ENCODE measurements at regions not wholly inside any gene's neighbourhood (a gene's known extent, or its start where the extent isn't known, plus 50 kb on each side); places are given as distances from the start of the nearest gene placed in this dataset.

DNA sequence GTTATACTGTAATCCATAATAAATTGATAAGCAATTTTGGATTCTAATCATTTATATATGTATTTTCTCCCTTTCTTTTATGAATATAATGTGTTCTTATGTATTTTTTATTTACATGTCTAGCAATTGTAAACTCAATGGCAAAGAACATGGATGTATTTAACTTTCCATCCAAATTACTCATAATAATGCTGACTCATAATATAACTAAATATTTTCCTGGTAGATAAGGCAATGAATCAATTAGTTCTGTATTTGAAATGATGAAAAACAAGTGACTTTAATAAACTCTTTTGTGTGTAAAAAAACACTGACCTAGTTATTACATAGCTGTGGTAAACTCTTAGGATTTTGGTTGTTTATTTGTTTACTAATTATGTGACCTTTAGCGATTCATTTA is 211.2 kb downstream of the DTHD1 start:
- TF ChIP-seq, protein P1, sequence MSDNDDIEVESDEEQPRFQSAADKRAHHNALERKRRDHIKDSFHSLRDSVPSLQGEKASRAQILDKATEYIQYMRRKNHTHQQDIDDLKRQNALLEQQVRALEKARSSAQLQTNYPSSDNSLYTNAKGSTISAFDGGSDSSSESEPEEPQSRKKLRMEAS (IDR thresholded peaks at IDR 0.05; ENCODE audit: low read depth, low read length), result no peak
- TF ChIP-seq POLR2A (IDR thresholded peaks at IDR 0.05; ENCODE audit: extremely low read depth, insufficient read length), result no peak
- no peak for TF ChIP-seq CTCF (IDR thresholded peaks at IDR 0.05; ENCODE audit: low read depth, low read length)
- no peak for TF ChIP-seq MYC (IDR thresholded peaks at IDR 0.05; ENCODE audit: low read depth, low read length)

Data from NB4 (cell line).